WERI-Rb-1 (cell line): ENCODE measurements at regions not wholly inside any gene's neighbourhood (a gene's known extent, or its start where the extent isn't known, plus 50 kb on each side); places are given as distances from the start of the nearest gene placed in this dataset.

Experiments used
- DNase-seq: peaks from one replicate; pipeline ENCODE4 v3.0.0-alpha.2; 2020
- H3K27ac ChIP-seq: fragments of 250-450 bp; sonication (Bioruptor Pico); 2 replicates; pipeline ENCODE4 v1.5.1; 2020; ENCODE audit warnings: mild to moderate bottlenecking, moderate library complexity
- H3K27me3 ChIP-seq: fragments of 250-450 bp; sonication (Bioruptor Pico); 2 replicates; pipeline ENCODE4 v1.5.1; 2021; ENCODE audit warnings: mild to moderate bottlenecking, low read depth, moderate library complexity; ENCODE audit not compliant: insufficient read depth, severe bottlenecking
- H3K36me3 ChIP-seq: fragments of 250-450 bp; sonication (Bioruptor Pico); 2 replicates; pipeline ENCODE4 v1.5.1; 2020; ENCODE audit warnings: mild to moderate bottlenecking, moderate library complexity
- H3K4me3 ChIP-seq: 2 replicates; pipeline ENCODE4 v1.5.1; 2011; ENCODE audit warnings: low read depth, mild to moderate bottlenecking, control low read depth, low read length
- H3K9me3 ChIP-seq: fragments of 250-450 bp; sonication (Bioruptor Pico); 2 replicates; pipeline ENCODE4 v1.5.1; 2021; ENCODE audit warnings: mild to moderate bottlenecking, moderate library complexity; ENCODE audit not compliant: severe bottlenecking
- CTCF ChIP-seq: IDR thresholded peaks from 2 replicates; pipeline ENCODE4 v1.5.1; 2011; ENCODE audit warnings: low read depth, mild to moderate bottlenecking, control low read depth, inconsistent platforms, low read length

GRCh38 chr14:53872681-53873089 lies 83.9 kb downstream of the BMP4 start:
- Histone ChIP-seq H3K27ac (no peak overlapping the region), H3K9me3 (no peaks in the 10 kb centered on the region), H3K27me3 (peaks cover 28% of the 10 kb centered on the region), H3K36me3 (no peaks in the 10 kb centered on the region), H3K4me3 (no peak overlapping the region)
- no peak for TF ChIP-seq CTCF
- DNase-seq: no peak

- H3K27me3 ChIP-seq: peaks cover 32% of the 10 kb centered on the region
- H3K27ac ChIP-seq: no peak overlapping the region
- H3K36me3 ChIP-seq: no peaks in the 10 kb centered on the region
- no peak for TF ChIP-seq CTCF
- H3K4me3 ChIP-seq: no peak overlapping the region
- DNase-seq: no peak
- no peaks in the 10 kb centered on the region for H3K9me3 ChIP-seq
Measured at GRCh38 chr14:53871951-53872350, 84.7 kb downstream of the BMP4 start.

GRCh38 chr14:53871011-53871410 lies 85.6 kb downstream of the BMP4 start:
- Histone ChIP-seq H3K27me3 (peaks cover 36% of the 10 kb centered on the region), H3K4me3 (no peak overlapping the region), H3K36me3 (no peaks in the 10 kb centered on the region), H3K27ac (no peak overlapping the region), H3K9me3 (no peaks in the 10 kb centered on the region)
- TF ChIP-seq CTCF: no peak
- no peak for DNase-seq

GRCh38 chr14:53865711-53866110 lies 90.9 kb downstream of the BMP4 start:
- Histone ChIP-seq H3K27me3 (peaks cover 50% of the 10 kb centered on the region), H3K9me3 (no peaks in the 10 kb centered on the region)

GRCh38 chr14:53861781-53862180 lies 94.8 kb downstream of the BMP4 start:
- Histone ChIP-seq H3K27me3 (peaks cover 69% of the 10 kb centered on the region), H3K4me3 (no peak overlapping the region), H3K27ac (no peak overlapping the region), H3K9me3 (no peaks in the 10 kb centered on the region), H3K36me3 (no peaks in the 10 kb centered on the region)
- TF ChIP-seq CTCF: no peak
- DNase-seq: no peak

More at GRCh38 chr14:53865711-53866110, 90.9 kb downstream of the BMP4 start:
- no peak for TF ChIP-seq CTCF
- Histone ChIP-seq H3K27ac (no peak overlapping the region), H3K4me3 (no peak overlapping the region), H3K36me3 (no peaks in the 10 kb centered on the region)
- no peak for DNase-seq

- Histone ChIP-seq H3K4me3 (no peak overlapping the region), H3K27ac (no peak overlapping the region), H3K27me3 (peaks cover 60% of the 10 kb centered on the region), H3K9me3 (no peaks in the 10 kb centered on the region), H3K36me3 (no peaks in the 10 kb centered on the region)
- no peak for TF ChIP-seq CTCF
- no peak for DNase-seq
Measured at GRCh38 chr14:53858345-53858684, 98.3 kb downstream of the BMP4 start.
